MM.1S (cell line): ENCODE measurements at regions not wholly inside any gene's neighbourhood (a gene's known extent, or its start where the extent isn't known, plus 50 kb on each side); places are given as distances from the start of the nearest gene placed in this dataset.

ENCODE experiments used
- EZH2 ChIP-seq: fragments of 300-600 bp; sonication (generic); optimal IDR thresholded peaks from 2 replicates; pipeline ENCODE3; 2017; ENCODE audit warnings: low read depth, mild to moderate bottlenecking, antibody characterized with exemption, low read length, mixed read lengths
- EZH2phosphoT487 ChIP-seq: fragments of 300-600 bp; sonication (generic); IDR thresholded peaks from 2 replicates; pipeline ENCODE4 v1.6.1; 2018; ENCODE audit warnings: antibody characterized with exemption, low read length
- TF ChIP-seq, protein P1 (sequence below): fragments of 300-600 bp; sonication (generic); IDR thresholded peaks from 2 replicates; pipeline ENCODE4 v1.5.1; 2016; ENCODE audit warnings: antibody characterized with exemption, low read length, mixed read lengths

DNA sequence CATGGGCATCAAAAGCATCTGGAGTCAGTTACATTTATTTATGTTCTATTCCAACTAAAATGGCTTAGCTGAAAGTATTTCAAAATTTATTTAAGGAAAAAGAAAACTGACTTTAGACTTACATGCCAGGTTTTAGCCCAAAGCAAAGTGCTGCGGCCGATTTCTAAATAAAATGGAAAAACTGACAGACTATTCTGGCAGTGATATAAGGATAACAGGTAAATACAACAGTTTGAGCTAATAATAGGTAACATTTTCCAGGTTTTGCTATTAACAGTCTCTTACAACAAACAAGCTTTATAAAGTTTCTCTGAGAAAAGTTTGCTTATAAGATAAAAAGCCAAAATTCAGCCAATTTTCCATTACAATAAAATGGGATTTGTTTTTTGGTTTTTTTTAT lies 937.2 kb upstream of the FLRT2 start:
- no peak for TF ChIP-seq EZH2
- TF ChIP-seq, protein P1, sequence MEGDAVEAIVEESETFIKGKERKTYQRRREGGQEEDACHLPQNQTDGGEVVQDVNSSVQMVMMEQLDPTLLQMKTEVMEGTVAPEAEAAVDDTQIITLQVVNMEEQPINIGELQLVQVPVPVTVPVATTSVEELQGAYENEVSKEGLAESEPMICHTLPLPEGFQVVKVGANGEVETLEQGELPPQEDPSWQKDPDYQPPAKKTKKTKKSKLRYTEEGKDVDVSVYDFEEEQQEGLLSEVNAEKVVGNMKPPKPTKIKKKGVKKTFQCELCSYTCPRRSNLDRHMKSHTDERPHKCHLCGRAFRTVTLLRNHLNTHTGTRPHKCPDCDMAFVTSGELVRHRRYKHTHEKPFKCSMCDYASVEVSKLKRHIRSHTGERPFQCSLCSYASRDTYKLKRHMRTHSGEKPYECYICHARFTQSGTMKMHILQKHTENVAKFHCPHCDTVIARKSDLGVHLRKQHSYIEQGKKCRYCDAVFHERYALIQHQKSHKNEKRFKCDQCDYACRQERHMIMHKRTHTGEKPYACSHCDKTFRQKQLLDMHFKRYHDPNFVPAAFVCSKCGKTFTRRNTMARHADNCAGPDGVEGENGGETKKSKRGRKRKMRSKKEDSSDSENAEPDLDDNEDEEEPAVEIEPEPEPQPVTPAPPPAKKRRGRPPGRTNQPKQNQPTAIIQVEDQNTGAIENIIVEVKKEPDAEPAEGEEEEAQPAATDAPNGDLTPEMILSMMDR, result no peak
- no peak for TF ChIP-seq EZH2phosphoT487
